T-helper 17 cell (primary cell): ENCODE measurements at regions not wholly inside any gene's neighbourhood (a gene's known extent, or its start where the extent isn't known, plus 50 kb on each side); places are given as distances from the start of the nearest gene placed in this dataset.

Experiments
- ATAC-seq: fragments of 150-1000 bp; cut with Tn5 transposase; 2 replicates; pipeline ENCODE4 v1.10.0; 2021; ENCODE audit warnings: mild to moderate bottlenecking, moderate library complexity
- DNase-seq, 3 donors: peaks; one replicate each; pipeline versions ENCODE4 v3.0.0 to v3.0.0-alpha.2; 2020 to 2021
- H3K9me3 ChIP-seq: one replicate; pipeline ENCODE4 v1.7.0; 2013; ENCODE audit warnings: low read length, mild to moderate bottlenecking; ENCODE audit not compliant: control insufficient read depth, poor library complexity, severe bottlenecking
- H3K27ac Mint-ChIP-seq: one replicate; pipeline ENCODE4 v1.8.0; 2022; ENCODE audit warnings: mild to moderate bottlenecking, moderate library complexity, mixed read lengths
- H3K27me3 Mint-ChIP-seq: one replicate; pipeline ENCODE4 v1.8.0; 2022; ENCODE audit warnings: mixed read lengths
- H3K36me3 Mint-ChIP-seq: one replicate; pipeline ENCODE4 v1.8.0; 2022; ENCODE audit warnings: low read depth, mixed read lengths
- H3K4me1 Mint-ChIP-seq: one replicate; pipeline ENCODE4 v1.8.0; 2022; ENCODE audit warnings: mild to moderate bottlenecking, mixed read lengths
- H3K4me3 Mint-ChIP-seq: one replicate; pipeline ENCODE4 v1.8.0; 2022; ENCODE audit warnings: mild to moderate bottlenecking, moderate library complexity, mixed read lengths

GRCh38 chr10:78541481-78542140, 507.9 kb downstream of the RPS24 start:
- Mint-ChIP-seq H3K4me1 (peaks cover 17% of the 10 kb centered on the region), H3K27ac (peak overlapping the region; percentile 95)
- H3K9me3 ChIP-seq = no peaks in the 10 kb centered on the region

DNA sequence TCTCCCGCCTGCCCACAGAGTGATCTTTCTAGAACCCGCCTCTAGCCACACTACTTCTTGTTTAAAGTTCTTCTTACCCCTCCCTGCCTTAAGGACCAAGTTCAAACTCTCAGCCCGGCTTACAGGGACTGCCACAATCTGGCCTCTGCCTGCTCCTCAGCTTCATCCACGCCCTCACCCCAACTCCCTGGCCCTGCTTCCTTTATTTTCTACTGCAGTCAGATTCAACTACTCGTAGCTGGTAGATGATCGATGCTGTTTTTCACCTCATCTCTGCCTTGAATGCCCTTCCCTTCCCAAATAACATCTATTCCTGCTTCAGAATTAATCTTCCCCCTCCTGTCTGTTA, 508.5 kb downstream of the RPS24 start:
- Mint-ChIP-seq H3K4me1 (peaks cover 17% of the 10 kb centered on the region), H3K27ac (peak overlapping the region; percentile 95), H3K4me3 (peak overlapping the region; percentile 73), H3K36me3 (no peaks in the 10 kb centered on the region), H3K27me3 (peaks cover 19% of the 10 kb centered on the region)
- ATAC-seq (peak; percentile 21), DNase-seq (no peak)
- H3K9me3 ChIP-seq = no peaks in the 10 kb centered on the region

More at GRCh38 chr10:78541481-78542140, 507.9 kb downstream of the RPS24 start:
- DNase-seq = no peak
- H3K27me3 Mint-ChIP-seq = peaks cover 19% of the 10 kb centered on the region
- H3K36me3 Mint-ChIP-seq = no peaks in the 10 kb centered on the region
- peak; percentile 62 for ATAC-seq
- peak overlapping the region; percentile 73 for H3K4me3 Mint-ChIP-seq

- Mint-ChIP-seq H3K36me3 (no peaks in the 10 kb centered on the region), H3K27ac (peak overlapping the region; percentile 95), H3K4me1 (peaks cover 17% of the 10 kb centered on the region), H3K27me3 (peaks cover 19% of the 10 kb centered on the region), H3K4me3 (no peak overlapping the region)
- ATAC-seq (peak; percentile 65), DNase-seq (no peak)
- no peaks in the 10 kb centered on the region for H3K9me3 ChIP-seq
Observed at GRCh38 chr10:78542521-78542920, 508.9 kb downstream of the RPS24 start.

GRCh38 chr10:78543031-78543748, 509.5 kb downstream of the RPS24 start:
- Mint-ChIP-seq H3K27ac (peak overlapping the region; percentile 95), H3K36me3 (no peaks in the 10 kb centered on the region), H3K4me3 (peak overlapping the region; percentile 15), H3K4me1 (peaks cover 18% of the 10 kb centered on the region), H3K27me3 (peaks cover 23% of the 10 kb centered on the region)
- H3K9me3 ChIP-seq = no peaks in the 10 kb centered on the region
- DNase-seq = no peak
- ATAC-seq = no peak

GRCh38 chr10:78543749-78544362, 510.2 kb downstream of the RPS24 start:
- DNase-seq = no peak
- Mint-ChIP-seq H3K27ac (peak overlapping the region; percentile 95), H3K4me3 (peak overlapping the region; percentile 15), H3K36me3 (no peaks in the 10 kb centered on the region), H3K4me1 (peaks cover 22% of the 10 kb centered on the region), H3K27me3 (peaks cover 30% of the 10 kb centered on the region)
- no peak for ATAC-seq
- H3K9me3 ChIP-seq = no peaks in the 10 kb centered on the region

DNA sequence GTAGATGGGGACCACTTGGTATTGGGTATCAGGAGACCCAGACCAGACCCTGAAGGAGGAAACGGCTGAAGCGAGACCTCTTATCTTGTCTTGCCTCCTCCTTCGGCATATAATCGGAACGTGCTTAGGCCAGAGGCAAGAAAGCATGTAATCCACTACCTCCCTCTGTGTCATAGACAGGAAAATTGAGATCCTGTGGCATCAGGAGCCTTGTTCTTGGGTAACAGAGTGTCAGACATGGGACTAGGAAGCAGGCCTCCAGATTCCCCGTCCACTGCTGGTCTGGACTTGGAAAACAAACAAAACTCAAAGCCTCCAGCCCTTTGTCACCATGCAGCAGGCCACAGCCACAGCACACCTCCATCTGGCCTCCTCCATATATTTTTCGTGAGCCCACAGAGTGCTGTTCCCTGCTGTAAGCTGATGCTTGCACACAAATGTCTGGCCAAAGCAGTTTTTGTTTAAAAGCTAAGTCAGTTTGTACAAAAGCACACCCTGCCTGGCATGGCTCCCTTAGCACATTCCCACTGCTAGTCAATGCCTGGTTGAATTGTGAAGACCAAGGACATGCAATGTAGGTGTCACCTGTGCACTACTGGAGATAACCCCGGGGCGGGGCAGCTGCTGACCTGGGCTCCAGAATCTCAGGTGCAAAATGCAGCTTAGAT, 510.9 kb downstream of the RPS24 start:
- Mint-ChIP-seq H3K27me3 (peaks cover 28% of the 10 kb centered on the region), H3K4me3 (no peak overlapping the region), H3K4me1 (peaks cover 22% of the 10 kb centered on the region), H3K27ac (no peak overlapping the region), H3K36me3 (no peaks in the 10 kb centered on the region)
- ATAC-seq (no peak), DNase-seq (no peak)
- H3K9me3 ChIP-seq = no peaks in the 10 kb centered on the region

GRCh38 chr10:78545756-78546155, 512.1 kb downstream of the RPS24 start:
- Mint-ChIP-seq H3K27ac (no peak overlapping the region), H3K27me3 (peaks cover 27% of the 10 kb centered on the region)

DNA sequence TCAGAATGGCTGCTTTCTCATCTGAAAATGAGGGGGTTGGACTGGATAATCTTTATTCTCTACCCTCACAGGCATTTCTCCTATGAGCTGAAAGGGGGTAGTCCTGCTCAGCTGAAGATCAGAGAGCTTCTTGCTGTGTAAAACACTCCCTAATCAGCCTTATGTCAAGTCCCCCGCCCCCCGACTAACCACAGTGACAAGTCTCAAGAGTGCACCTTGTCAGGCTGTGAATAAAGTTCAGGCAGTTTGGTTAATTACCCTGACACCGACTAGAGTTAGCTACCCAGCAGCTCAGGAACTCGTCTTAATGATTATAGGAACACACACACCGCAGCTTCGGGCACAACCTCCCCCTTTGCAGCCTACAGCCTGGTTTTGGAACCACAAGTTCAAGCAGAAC, 513.7 kb downstream of the RPS24 start:
- DNase-seq (no peak), ATAC-seq (no peak)
- H3K36me3 Mint-ChIP-seq = peaks cover 2% of the 10 kb centered on the region
- H3K27ac Mint-ChIP-seq = no peak overlapping the region
- no peaks in the 10 kb centered on the region for H3K9me3 ChIP-seq
- H3K27me3 Mint-ChIP-seq = peaks cover 25% of the 10 kb centered on the region
- no peak overlapping the region for H3K4me3 Mint-ChIP-seq
- peaks cover 11% of the 10 kb centered on the region for H3K4me1 Mint-ChIP-seq

More at GRCh38 chr10:78545756-78546155, 512.1 kb downstream of the RPS24 start:
- DNase-seq (no peak), ATAC-seq (no peak)
- H3K4me3 Mint-ChIP-seq = no peak overlapping the region
- no peaks in the 10 kb centered on the region for H3K36me3 Mint-ChIP-seq
- peaks cover 22% of the 10 kb centered on the region for H3K4me1 Mint-ChIP-seq
- H3K9me3 ChIP-seq = no peaks in the 10 kb centered on the region

GRCh38 chr10:78547905-78548304, 514.2 kb downstream of the RPS24 start:
- Mint-ChIP-seq H3K27ac (no peak overlapping the region), H3K36me3 (peaks cover 5% of the 10 kb centered on the region), H3K4me1 (peaks cover 6% of the 10 kb centered on the region), H3K27me3 (peaks cover 22% of the 10 kb centered on the region), H3K4me3 (no peak overlapping the region)
- DNase-seq (no peak), ATAC-seq (no peak)
- H3K9me3 ChIP-seq = no peaks in the 10 kb centered on the region

DNA sequence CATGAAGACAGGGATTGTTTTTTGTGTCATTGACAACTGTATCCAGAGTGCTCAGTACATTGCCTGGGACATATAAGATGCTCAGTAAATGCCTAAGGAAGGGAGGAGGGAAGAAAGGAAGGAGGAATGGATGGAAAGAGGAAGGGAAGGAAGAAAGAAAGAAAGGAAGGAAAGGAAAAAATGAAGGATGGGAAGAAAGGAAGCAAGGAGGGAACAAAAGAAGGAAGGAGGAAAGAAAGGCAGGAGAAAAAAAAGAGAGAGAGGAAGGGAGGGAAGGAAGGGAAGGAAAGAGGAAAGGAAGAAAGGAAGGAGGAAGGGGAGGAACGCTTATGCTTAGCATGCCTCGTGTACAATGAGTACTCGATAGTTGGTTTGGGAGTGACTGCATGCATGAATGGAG, 514.7 kb downstream of the RPS24 start:
- H3K36me3 Mint-ChIP-seq = peaks cover 5% of the 10 kb centered on the region
- no peaks in the 10 kb centered on the region for H3K9me3 ChIP-seq
- no peak overlapping the region for H3K4me3 Mint-ChIP-seq
- peaks cover 22% of the 10 kb centered on the region for H3K27me3 Mint-ChIP-seq
- H3K27ac Mint-ChIP-seq = no peak overlapping the region
- peaks cover 6% of the 10 kb centered on the region for H3K4me1 Mint-ChIP-seq
- DNase-seq (no peak), ATAC-seq (no peak)

DNA sequence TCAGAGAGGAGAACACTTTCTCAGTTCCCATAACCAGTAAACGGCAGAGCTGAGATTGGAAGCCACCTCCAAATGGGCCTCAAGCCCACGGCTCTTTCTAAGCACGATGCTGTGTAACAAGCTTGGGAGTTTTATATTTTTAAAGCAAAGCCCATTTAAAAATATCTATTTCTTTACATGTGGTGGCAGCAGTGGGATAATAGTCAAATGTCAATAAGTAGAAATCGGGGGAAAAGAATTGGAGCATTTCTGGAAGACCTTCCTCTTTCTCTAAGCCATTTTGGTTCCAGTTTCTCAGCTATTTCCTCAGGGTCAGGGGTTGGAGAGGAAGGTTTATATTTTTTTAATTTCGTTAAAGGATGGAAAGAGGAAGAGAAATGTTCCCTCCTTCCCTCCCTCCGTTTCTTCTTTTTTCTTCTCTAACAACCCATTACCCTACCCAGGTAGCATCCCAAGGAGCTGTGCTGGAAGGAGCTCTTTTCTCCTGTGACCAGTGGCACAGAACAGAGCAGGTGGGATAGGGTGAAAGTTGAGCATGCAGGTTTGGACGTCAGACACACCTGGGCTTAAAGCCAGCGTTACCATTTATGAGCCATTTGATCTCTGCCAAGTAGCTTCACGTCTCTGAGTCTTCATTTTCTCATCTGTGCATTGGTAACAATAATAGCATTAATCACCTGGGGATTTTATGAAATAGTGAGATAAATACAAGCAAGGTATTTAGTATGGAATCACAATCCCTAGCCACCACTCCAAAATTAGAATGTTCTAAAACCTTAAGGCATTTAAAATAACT, 515.7 kb downstream of the RPS24 start:
- H3K36me3 Mint-ChIP-seq = peaks cover 5% of the 10 kb centered on the region
- no peak overlapping the region for H3K27ac Mint-ChIP-seq
- no peaks in the 10 kb centered on the region for H3K9me3 ChIP-seq
- peaks cover 6% of the 10 kb centered on the region for H3K4me1 Mint-ChIP-seq
- no peak overlapping the region for H3K4me3 Mint-ChIP-seq
- H3K27me3 Mint-ChIP-seq = peaks cover 22% of the 10 kb centered on the region
- DNase-seq (no peak), ATAC-seq (no peak)

DNA sequence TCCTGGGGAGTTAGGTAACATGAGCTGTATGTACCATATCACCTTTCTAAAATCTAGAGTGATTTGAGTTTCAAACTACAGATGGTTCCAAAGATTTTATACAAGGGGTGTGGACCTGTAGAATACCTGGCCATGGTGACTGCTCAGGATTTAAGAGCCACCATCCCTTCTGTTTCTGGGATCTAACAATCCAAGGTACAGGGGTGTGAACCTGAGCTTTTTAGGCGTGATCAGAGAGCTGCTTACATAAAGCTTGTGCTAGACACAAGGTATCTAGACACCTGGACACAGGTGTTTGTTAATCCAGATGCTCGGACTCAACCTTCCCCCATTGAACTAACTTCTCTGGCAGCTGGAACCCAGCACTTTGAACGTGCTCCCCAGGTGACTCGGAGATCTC, 516.4 kb downstream of the RPS24 start:
- DNase-seq = no peak
- Mint-ChIP-seq H3K27ac (no peak overlapping the region), H3K4me3 (no peak overlapping the region), H3K4me1 (peaks cover 6% of the 10 kb centered on the region), H3K36me3 (peaks cover 5% of the 10 kb centered on the region), H3K27me3 (peaks cover 22% of the 10 kb centered on the region)
- H3K9me3 ChIP-seq = no peaks in the 10 kb centered on the region
- ATAC-seq = no peak
